HG03575 (cell line): ENCODE measurements at regions not wholly inside any gene's neighbourhood (a gene's known extent, or its start where the extent isn't known, plus 50 kb on each side); places are given as distances from the start of the nearest gene placed in this dataset.
"Not testable (repeated sequence)": the region's sequence is repeated elsewhere in the genome, so short reads cannot be mapped to it uniquely, and the experiment has no call there.

Experiments used
- ATAC-seq: cut with Tn5 transposase; IDR thresholded peaks from one replicate; pipeline ENCODE4 v1.9.1; 2021; ENCODE audit not compliant: unreplicated experiment, insufficient number of reproducible peaks, low FRiP score; ENCODE audit errors: extremely low read depth

GRCh38 chr4:27075603-27076002 is 215.0 kb downstream of the STIM2 start:
- not testable (repeated sequence) for ATAC-seq

GRCh38 chr4:27078934-27079455 is 218.4 kb downstream of the STIM2 start:
- no peak for ATAC-seq

DNA sequence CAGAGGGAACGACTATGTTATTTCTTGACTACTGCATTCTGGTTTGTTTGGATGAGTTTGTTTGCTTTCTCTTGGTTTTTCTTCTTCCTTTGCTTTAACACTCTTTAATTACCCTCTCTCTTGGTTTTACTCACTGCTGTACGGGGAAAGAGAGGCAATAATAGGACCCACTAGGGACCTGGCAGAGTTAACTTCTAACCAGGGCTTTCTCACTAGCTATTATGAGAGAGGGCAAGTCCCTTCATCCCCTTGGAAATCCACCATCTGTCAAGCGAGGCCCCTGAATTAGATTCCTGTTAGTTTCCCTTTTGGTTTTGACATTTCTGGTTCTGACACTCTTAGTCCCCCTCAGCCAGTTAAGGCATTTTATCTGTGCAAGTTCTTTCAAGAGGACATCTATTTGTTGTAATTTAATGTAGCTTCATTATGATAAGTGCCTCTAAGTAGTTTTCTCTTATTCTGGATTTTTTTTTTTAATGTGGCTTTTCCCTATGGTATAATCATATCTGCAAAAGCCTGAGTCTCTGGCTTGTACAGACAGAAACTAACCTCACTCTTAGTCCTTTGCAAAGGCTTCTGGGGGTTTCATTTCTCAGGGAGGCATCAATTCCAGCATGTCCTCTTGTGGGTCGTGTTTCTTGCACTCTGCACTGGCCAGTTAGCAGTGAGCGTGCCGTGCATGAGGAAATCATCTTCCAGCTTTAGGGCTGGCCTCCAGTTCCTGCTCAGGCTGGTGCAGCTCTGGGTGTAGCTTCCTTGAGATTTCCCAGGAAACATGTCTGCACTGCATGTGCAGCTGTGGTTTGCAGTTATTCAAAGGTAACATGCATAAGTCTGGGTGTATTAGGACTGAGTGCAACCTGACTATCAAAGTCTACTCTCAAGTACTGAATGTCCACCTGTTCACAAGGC is 221.3 kb downstream of the STIM2 start:
- ATAC-seq: no peak

GRCh38 chr4:27082776-27083175 is 222.1 kb downstream of the STIM2 start:
- no peak for ATAC-seq

DNA sequence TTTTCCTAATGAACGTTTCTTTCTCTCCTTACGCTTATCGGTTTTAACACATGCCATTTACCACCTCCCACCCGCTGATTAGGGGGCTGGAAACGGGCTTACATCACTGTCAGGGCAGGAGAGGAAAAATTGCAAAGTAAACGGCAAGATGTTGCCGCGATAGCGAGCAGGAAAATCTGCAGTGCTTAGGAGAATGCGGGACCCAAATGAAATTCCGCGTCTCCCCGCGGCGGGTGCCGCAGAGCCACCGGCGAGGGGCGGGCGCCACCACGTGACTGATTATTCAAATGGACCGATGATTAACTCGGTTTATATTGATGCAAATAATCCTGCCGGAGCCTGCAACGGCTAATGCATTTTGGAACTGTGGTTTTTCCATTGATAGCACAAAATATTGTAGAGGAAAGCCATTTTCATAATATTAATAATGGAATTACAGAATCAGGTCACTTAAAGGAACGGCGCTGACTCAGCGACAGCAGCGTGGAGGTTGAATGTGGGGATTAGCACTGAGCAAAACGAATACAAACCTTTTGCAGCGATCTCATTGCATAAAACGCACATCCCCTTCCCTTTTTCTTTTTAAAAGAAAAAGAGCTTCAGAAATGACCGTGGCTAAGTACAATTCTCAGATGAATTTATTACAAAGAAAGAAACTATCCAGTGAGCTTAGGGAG is 224.2 kb downstream of the STIM2 start:
- ATAC-seq: no peak

DNA sequence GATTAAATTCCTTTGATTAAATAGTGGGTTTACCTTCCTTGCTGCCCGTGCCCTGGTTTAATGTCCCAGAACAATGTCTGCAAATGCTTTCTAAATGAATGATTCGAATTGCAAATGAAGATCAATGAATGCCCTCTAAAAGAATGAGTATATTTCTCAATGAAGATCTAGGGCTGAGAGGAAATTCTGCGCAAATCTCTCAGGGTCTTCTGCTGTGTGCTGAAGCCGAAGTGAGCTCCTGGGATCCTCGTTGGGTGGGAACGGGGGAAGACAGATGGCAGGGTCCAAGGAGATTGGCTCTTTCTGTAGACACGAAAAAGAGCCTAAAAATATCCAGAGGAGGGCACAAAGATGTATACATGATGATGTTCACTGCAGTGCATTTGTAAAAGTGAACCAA is 224.8 kb downstream of the STIM2 start:
- ATAC-seq: no peak

GRCh38 chr4:27087306-27088045 is 226.8 kb downstream of the STIM2 start:
- no peak for ATAC-seq

DNA sequence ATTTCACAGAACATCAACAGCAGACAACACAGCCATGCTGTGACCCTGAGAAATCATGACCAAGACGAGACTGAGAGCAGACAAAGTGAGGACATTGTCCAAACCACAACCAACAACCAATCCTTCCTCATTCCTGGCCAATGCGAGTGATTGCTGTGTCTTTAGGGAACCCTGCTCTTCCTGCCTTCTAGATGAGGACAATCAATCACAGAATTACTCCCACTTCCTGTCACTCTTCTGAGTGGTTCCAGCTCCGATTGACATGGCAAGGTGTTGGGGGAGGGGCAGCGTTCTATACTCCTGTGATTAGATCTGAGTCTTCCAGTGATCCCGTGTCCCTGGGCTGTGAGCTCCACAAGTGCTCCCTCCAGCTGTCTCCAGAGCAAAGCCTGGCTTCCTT is 227.8 kb downstream of the STIM2 start:
- no peak for ATAC-seq

DNA sequence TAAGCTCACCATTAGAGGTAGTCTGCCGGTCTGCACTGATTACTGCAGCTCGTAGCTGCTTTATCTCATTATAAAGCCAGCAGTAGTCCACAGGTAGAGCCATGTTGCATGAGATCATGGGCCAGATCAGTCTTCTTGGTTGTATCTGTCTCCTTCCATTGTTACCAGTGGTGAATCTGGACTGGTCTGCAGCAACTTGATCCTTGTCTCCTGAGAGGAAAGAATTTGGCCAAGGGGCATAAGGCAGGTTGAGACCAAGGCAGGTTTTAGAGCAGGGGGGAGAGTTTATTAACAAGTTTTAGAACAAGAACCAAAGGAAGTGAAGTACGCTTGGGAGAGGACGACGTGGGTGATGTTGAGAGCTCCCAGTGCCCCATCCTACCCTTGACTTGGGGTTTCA is 228.5 kb downstream of the STIM2 start:
- no peak for ATAC-seq

DNA sequence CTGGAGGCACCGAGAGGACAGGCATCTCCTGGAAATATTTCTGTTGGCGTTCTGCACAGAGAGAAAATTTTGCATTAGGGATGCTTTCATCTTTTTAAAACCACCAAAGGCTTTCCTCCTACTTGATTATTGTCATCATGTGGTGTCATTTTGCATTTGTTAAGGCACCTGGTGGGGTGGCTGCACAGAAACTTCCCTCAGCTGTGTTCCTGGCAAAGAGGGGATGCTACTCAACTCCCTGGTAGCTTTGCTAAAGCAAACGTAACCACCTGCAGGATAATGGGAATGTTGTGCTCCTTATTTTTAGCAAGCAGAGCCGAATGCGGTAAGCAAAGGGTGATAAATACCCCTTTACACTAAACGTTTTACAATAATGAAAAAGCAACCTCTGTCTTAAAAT is 229.8 kb downstream of the STIM2 start:
- ATAC-seq: no peak

GRCh38 chr4:27094224-27094623 is 233.6 kb downstream of the STIM2 start:
- ATAC-seq: no peak

DNA sequence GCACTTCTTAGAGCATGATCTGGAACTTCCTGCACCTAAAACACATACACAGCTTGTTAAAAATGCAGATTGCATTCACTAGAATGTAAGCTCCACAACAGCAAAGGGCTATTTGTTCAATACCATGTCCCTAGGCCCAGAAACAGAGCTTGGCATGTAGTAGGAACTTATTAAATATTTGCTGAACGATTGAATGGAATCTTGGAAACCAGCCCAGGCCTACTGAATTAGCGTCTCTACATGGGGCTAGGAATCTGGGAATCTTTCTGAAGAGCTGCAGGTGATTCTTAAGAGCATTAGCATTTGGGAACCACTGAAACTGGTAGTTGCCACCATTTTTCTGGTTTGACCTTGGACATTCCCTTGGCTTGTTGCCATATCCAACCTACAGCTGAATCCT is 234.1 kb downstream of the STIM2 start:
- no peak for ATAC-seq

DNA sequence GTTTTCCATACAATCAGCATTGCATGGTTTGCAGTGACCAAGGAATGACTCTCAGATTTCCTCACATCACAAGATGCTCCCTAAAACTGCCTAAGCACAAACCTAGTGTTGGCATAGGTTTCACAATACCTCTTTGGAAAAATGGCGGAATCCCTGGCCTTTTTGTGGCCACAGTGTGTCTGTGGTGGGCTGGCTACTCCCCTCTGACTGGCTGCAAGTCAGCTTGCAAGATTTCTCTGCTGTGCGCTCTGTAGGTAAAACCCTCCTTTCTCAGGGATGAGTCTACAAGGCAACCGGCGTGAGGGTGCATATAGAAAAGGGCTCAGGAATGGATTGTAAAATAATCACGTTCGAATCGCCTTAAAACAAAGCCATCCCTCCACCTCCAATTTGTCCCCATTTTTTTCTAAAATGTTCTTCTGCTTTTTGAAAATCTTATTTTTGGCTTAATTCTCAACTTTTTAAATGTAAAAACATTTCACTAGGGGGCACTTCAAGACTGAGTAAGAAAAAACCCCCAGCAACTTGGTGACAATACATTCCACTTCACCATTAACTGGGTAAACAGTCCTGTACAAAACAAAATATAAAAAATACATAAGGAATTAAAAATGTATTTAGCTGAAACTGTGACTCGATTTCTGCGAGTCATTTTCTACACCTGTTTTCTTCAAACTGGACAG is 235.6 kb downstream of the STIM2 start:
- ATAC-seq: no peak

GRCh38 chr4:27098034-27098433 is 237.4 kb downstream of the STIM2 start:
- ATAC-seq: no peak

DNA sequence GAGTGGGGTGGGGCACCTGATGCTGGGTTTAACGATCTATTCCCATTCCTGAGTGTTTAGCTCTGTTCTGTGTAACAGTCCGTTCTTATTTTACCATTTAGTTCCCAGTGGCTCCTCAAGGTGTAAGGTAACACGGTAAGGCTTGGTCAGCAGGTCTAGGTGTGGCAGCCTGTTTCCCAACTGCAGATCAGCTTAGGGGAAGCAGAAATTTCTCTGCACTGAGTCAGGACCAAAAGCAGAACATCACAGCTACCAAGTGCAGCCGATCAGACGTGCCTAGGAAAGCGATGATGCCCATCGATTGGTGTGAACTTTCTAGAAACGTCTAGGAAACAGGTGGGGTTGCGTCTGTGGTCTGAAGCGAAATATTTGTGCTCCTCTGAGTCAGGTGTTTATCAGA is 240.1 kb downstream of the STIM2 start:
- no peak for ATAC-seq

DNA sequence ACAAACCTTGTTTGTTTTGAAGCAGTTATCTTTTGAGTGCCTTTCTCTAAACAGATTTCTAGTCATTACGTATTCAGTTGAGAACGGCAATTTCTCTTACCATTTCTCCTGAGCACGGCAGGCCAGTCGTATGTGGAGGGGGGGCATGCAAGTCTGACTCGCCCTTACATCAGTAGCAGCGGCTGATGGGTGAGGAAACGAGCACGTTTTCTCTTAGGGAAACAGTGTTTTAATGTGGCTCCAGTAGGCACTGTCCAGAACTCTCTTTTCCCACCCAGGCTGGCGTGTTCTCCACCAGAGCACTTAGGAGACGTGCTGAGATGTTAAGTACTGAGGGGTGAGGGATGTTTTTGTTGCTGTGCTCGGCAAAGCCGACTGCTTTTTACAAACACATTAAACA is 240.5 kb downstream of the STIM2 start:
- ATAC-seq: no peak

DNA sequence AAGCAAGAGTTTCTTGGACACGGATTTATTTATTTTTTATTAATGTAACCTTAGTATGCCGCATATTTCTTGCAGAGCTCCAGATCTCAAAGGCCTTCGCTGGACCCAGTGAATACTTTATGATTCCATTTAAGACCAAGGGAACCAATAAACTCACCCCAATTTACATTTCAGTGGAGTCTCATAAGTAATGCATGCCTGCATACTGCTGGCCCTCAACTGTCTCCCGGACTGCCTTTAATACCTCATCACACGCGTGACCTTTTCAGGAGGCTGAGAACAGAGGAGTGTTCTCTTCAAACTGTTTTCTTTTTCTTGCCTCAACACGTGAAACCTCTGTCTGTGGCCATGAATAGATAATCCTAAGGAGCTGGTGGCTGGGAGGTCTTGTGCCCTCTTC is 240.9 kb downstream of the STIM2 start:
- no peak for ATAC-seq

- ATAC-seq: no peak
These were observed 251.0 kb downstream of the STIM2 start for GRCh38 chr4:27111627-27112026.

DNA sequence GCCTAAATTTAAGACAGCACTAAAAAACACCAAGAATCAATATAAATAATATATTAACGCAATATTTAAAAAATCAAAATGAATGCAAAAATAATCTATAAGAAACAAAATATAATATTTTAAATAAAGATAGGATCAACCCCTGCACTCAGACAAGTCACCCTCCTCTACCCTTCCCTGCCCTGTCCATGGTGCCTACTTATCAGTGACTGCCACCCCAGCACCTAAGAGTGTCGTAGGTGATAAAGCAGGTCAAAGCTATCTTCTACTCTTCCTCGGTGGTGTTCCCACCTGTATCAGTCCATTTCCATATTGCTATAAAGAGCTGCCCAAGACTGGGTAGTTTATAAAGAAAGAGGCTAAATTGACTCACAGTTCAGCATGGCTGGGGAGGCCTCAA is 251.9 kb downstream of the STIM2 start:
- ATAC-seq: no peak
